Liver (tissue), 3 donors: ENCODE measurements at regions not wholly inside any gene's neighbourhood (a gene's known extent, or its start where the extent isn't known, plus 50 kb on each side); places are given as distances from the start of the nearest gene placed in this dataset.

Experiments used
- ATF3 ChIP-seq: IDR thresholded peaks from 2 replicates; pipeline ENCODE4 v1.6.1; 2016; ENCODE audit warnings: antibody characterized with exemption
- CTCF ChIP-seq: fragments of 150-350 bp; IDR thresholded peaks from 2 replicates; pipeline ENCODE4 v1.5.1; 2017; ENCODE audit warnings: improper control_type of control experiment, low read depth, low read length; ENCODE audit not compliant: missing input control
- EGR1 ChIP-seq, 2 donors: IDR thresholded peaks; 2 replicates each; pipeline ENCODE4 v1.6.1; 2016 to 2018; ENCODE audit warnings: antibody characterized with exemption in 2 of 2, low read depth in 2 of 2
- FOXA1 ChIP-seq: IDR thresholded peaks from 2 replicates; pipeline ENCODE4 v1.6.1; 2016; ENCODE audit warnings: antibody characterized with exemption
- JUND ChIP-seq, 2 donors: IDR thresholded peaks; 2 replicates each; pipeline ENCODE4 v1.6.1; 2016; ENCODE audit warnings: antibody characterized with exemption in 2 of 2
- MAX ChIP-seq: IDR thresholded peaks from 2 replicates; pipeline ENCODE4 v1.6.1; 2016; ENCODE audit warnings: antibody characterized with exemption
- RAD21 ChIP-seq, 2 donors: IDR thresholded peaks; 2 replicates each; pipeline ENCODE4 v1.6.1; 2016; ENCODE audit warnings: antibody characterized with exemption in 2 of 2, mild to moderate bottlenecking in 2 of 2
- REST ChIP-seq: IDR thresholded peaks from 2 replicates; pipeline ENCODE4 v1.6.1; 2016; ENCODE audit warnings: antibody characterized with exemption, mild to moderate bottlenecking
- RXRA ChIP-seq, 2 donors: IDR thresholded peaks; 2 replicates each; pipeline ENCODE4 v1.6.1; 2017 to 2018; ENCODE audit warnings: antibody characterized with exemption in 2 of 2, mild to moderate bottlenecking in 1 of 2
- SP1 ChIP-seq: IDR thresholded peaks from 2 replicates; pipeline ENCODE4 v1.6.1; 2018; ENCODE audit warnings: antibody characterized with exemption, mild to moderate bottlenecking
- TAF1 ChIP-seq: conservative IDR thresholded peaks from 2 replicates; pipeline ENCODE4 v1.6.1; 2016; ENCODE audit warnings: antibody characterized with exemption, mild to moderate bottlenecking
- YY1 ChIP-seq: IDR thresholded peaks from 2 replicates; pipeline ENCODE4 v1.6.1; 2016; ENCODE audit warnings: antibody characterized with exemption, mild to moderate bottlenecking
- donor health status: healthy.
- donor health status: healthy.

GRCh38 chr3:103829723-103830326, 1395.0 kb downstream of the ZPLD1 start:
- TF ChIP-seq CTCF (no peak), RAD21 (IDR thresholded peaks at IDR 0.05) (no peak), JUND (IDR thresholded peaks at IDR 0.05) (no peak), YY1 (no peak), FOXA1 (no peak), ATF3 (no peak), MAX (no peak), REST (no peak), RXRA (IDR thresholded peaks at IDR 0.05) (no peak), TAF1 (no peak), SP1 (no peak), EGR1 (IDR thresholded peaks at IDR 0.05; ENCODE audit: low read depth in 2 of 2) (no peak)
